ENCODE measurements at regions not wholly inside any gene's neighbourhood (a gene's known extent, or its start where the extent isn't known, plus 50 kb on each side); places are given as distances from the start of the nearest gene placed in this dataset.

DNA sequence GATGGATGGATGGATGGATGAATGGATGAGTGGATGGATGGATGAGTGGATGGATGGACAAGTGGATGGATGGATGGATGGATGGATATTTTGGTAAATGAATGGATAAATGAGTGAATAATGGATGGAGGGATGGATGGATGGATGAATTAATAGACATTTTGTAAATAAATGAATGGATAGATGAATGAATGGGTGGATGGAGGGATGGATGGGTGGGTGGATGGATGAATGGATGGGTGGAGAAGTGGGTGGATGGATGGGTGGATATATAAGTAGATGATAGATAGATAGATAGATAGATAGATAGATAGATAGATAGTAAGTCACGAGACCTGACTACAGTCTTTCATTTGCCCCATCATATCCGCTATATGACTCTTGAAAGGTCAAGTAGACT is 82.7 kb upstream of the OLFM1 start:
- TF ChIP-seq, protein P1, sequence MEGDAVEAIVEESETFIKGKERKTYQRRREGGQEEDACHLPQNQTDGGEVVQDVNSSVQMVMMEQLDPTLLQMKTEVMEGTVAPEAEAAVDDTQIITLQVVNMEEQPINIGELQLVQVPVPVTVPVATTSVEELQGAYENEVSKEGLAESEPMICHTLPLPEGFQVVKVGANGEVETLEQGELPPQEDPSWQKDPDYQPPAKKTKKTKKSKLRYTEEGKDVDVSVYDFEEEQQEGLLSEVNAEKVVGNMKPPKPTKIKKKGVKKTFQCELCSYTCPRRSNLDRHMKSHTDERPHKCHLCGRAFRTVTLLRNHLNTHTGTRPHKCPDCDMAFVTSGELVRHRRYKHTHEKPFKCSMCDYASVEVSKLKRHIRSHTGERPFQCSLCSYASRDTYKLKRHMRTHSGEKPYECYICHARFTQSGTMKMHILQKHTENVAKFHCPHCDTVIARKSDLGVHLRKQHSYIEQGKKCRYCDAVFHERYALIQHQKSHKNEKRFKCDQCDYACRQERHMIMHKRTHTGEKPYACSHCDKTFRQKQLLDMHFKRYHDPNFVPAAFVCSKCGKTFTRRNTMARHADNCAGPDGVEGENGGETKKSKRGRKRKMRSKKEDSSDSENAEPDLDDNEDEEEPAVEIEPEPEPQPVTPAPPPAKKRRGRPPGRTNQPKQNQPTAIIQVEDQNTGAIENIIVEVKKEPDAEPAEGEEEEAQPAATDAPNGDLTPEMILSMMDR (IDR thresholded peaks at IDR 0.05) = no peak
- TF ChIP-seq ZFX (IDR thresholded peaks at IDR 0.05; ENCODE audit: borderline replicate concordance) = no peak

All from 22Rv1 (cell line).